PC-3 (cell line): ENCODE measurements at regions not wholly inside any gene's neighbourhood (a gene's known extent, or its start where the extent isn't known, plus 50 kb on each side); places are given as distances from the start of the nearest gene placed in this dataset.
A peak's percentile ranks its signal among the peaks of the same experiment; 100 is the strongest.
"Not testable (repeated sequence)": the region's sequence is repeated elsewhere in the genome, so short reads cannot be mapped to it uniquely, and the experiment has no call there.

Source experiments
- ATAC-seq: fragments of 200-7000 bp; cut with Tn5 transposase; 2 replicates; pipeline ENCODE4 v1.9.1; 2020; ENCODE audit warnings: mild to moderate bottlenecking, moderate library complexity
- BruUV-seq: library from RNA; stranded (reverse); fragments of 400-500 nt; replicated peaks from 2 replicates; lab custom pipeline; 2021; lab: Mats Ljungman, UMichigan
- CTCF ChIA-PET: fragments of 300-600 bp; sonication (Branson Sonifier 250); formaldehyde crosslinking; loops from one replicate; lab custom pipeline; 2022; ENCODE audit warnings: antibody characterized with exemption; lab: Charles Lee
- POLR2A ChIA-PET: fragments of 300-600 bp; sonication (Branson Sonifier 250); formaldehyde crosslinking; loops from one replicate; lab custom pipeline; 2022; ENCODE audit warnings: antibody characterized with exemption; ENCODE audit not compliant: unreplicated experiment; lab: Charles Lee
- DNase-seq: peaks from one replicate; pipeline ENCODE4 v3.0.0-alpha.2; 2015
- H2AFZ ChIP-seq: fragments of 300-600 bp; sonication (generic); 2 replicates; pipeline ENCODE4 v1.6.0; 2016; ENCODE audit warnings: antibody characterized with exemption, low read length
- H3F3A ChIP-seq: fragments of 300-600 bp; sonication (generic); one replicate; pipeline ENCODE4 v1.6.0; 2017; ENCODE audit warnings: antibody characterized with exemption, low read length, control low read depth, mild to moderate bottlenecking; ENCODE audit not compliant: unreplicated experiment
- H3K27ac ChIP-seq: fragments of 300-600 bp; sonication (generic); 2 replicates; pipeline ENCODE4 v1.5.1; 2016; ENCODE audit warnings: mild to moderate bottlenecking, low read length
- H3K27me3 ChIP-seq: fragments of 300-600 bp; sonication (generic); 2 replicates; pipeline ENCODE4 v1.6.1; 2016; ENCODE audit warnings: low read length, mixed read lengths
- H3K36me3 ChIP-seq: fragments of 300-600 bp; sonication (generic); 2 replicates; pipeline ENCODE4 v1.6.1; 2016; ENCODE audit warnings: low read depth, mixed run types, low read length, mixed read lengths
- H3K4me1 ChIP-seq: fragments of 300-600 bp; sonication (generic); 2 replicates; pipeline ENCODE4 v1.5.1; 2016; ENCODE audit warnings: low read length; ENCODE audit not compliant: insufficient read depth
- H3K4me2 ChIP-seq: fragments of 300-600 bp; sonication (generic); 2 replicates; pipeline ENCODE4 v1.6.0; 2016; ENCODE audit warnings: low read length
- H3K4me3 ChIP-seq: fragments of 300-600 bp; sonication (generic); 2 replicates; pipeline ENCODE4 v1.5.1; 2016; ENCODE audit warnings: mild to moderate bottlenecking, low read length, mixed read lengths
- H3K79me2 ChIP-seq: fragments of 300-600 bp; sonication (generic); 2 replicates; pipeline ENCODE4 v1.6.1; 2017; ENCODE audit warnings: low read length, mixed read lengths
- H3K9ac ChIP-seq: fragments of 300-600 bp; sonication (generic); 2 replicates; pipeline ENCODE4 v1.6.0; 2016; ENCODE audit warnings: mild to moderate bottlenecking, low read length
- H3K9me2 ChIP-seq: fragments of 300-600 bp; sonication (generic); replicated peaks from 2 replicates; pipeline ENCODE4 v1.6.1; 2016; ENCODE audit warnings: mixed run types, low read length, mixed read lengths
- H3K9me3 ChIP-seq: fragments of 300-600 bp; sonication (generic); 2 replicates; pipeline ENCODE4 v1.6.1; 2016; ENCODE audit warnings: low read length, mixed read lengths
- H4K20me1 ChIP-seq: fragments of 300-600 bp; sonication (generic); 2 replicates; pipeline ENCODE4 v1.6.1; 2016; ENCODE audit warnings: low read length, mixed read lengths
- EZH2 ChIP-seq: fragments of 300-600 bp; sonication (generic); IDR thresholded peaks from one replicate; pipeline ENCODE4 v1.6.1; 2017; ENCODE audit warnings: antibody characterized with exemption, mild to moderate bottlenecking, low read length; ENCODE audit not compliant: unreplicated experiment
- EZH2phosphoT487 ChIP-seq: fragments of 300-600 bp; sonication (generic); IDR thresholded peaks from 2 replicates; pipeline ENCODE4 v1.6.1; 2018; ENCODE audit warnings: mild to moderate bottlenecking, antibody characterized with exemption, low read length, borderline replicate concordance
- intact Hi-C: fragments of 100-400 bp; cut with micrococcal nuclease; formaldehyde crosslinking; loops from 2 replicates; pipeline ENCODE4 v1.9.0; 2023
- TF ChIP-seq, protein P1 (sequence below): fragments of 300-600 bp; sonication (generic); conservative IDR thresholded peaks from 2 replicates; pipeline ENCODE4 v1.5.1; 2017; ENCODE audit warnings: antibody characterized with exemption, low read depth, mild to moderate bottlenecking, low read length

DNA sequence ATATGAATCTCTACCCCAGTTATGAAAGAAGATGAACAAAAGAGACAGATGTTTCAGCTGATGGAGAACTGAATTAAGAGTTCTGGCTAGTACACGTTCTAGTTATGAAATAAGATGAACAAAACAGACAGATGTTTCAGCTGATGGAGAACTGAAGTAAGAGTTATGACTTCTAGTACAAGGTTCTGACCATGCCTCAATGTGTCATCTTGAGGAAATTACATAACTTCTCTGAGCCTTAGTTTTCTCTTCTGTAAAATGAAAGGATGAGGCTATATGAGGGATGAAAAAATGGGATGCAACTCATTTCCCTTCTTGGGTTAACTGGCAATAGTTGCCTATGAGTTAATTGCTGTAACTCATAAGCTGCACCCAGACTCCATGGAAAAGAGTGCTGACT is 92.9 kb upstream of the WDR75 start:
- H3K4me3 ChIP-seq, result no peak overlapping the region
- H3K79me2 ChIP-seq, result no peaks in the 10 kb centered on the region
- H3K4me1 ChIP-seq, result peaks cover 32% of the 10 kb centered on the region
- DNase-seq (no peak), ATAC-seq (no peak)
- no peaks in the 10 kb centered on the region for H3K27me3 ChIP-seq
- H3K9ac ChIP-seq, result peak overlapping the region; percentile 43
- no peak overlapping the region for H2AFZ ChIP-seq
- POLR2A ChIA-PET, result interaction anchor here (1.1 kb wide), 1 partner anchor 92 kb away, joined by 3 read pairs; the partner anchor contains the start of gene WDR75
- H3K9me3 ChIP-seq, result no peaks in the 10 kb centered on the region
- no peaks in the 10 kb centered on the region for H3K36me3 ChIP-seq
- TF ChIP-seq, protein P1, sequence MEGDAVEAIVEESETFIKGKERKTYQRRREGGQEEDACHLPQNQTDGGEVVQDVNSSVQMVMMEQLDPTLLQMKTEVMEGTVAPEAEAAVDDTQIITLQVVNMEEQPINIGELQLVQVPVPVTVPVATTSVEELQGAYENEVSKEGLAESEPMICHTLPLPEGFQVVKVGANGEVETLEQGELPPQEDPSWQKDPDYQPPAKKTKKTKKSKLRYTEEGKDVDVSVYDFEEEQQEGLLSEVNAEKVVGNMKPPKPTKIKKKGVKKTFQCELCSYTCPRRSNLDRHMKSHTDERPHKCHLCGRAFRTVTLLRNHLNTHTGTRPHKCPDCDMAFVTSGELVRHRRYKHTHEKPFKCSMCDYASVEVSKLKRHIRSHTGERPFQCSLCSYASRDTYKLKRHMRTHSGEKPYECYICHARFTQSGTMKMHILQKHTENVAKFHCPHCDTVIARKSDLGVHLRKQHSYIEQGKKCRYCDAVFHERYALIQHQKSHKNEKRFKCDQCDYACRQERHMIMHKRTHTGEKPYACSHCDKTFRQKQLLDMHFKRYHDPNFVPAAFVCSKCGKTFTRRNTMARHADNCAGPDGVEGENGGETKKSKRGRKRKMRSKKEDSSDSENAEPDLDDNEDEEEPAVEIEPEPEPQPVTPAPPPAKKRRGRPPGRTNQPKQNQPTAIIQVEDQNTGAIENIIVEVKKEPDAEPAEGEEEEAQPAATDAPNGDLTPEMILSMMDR, result no peak
- TF ChIP-seq EZH2 (no peak), EZH2phosphoT487 (no peak)
- CTCF ChIA-PET, result interaction anchor here (0.6 kb wide), 1 partner anchor 826 kb away, joined by 3 read pairs; no protein-coding TSS in a partner anchor
- no peaks in the 10 kb centered on the region for H4K20me1 ChIP-seq
- BruUV-seq, result no TSS peak
- H3K4me2 ChIP-seq, result no peak overlapping the region; the same call in 1 of the 2 replicates
- no peaks in the 10 kb centered on the region for H3F3A ChIP-seq
- no peaks in the 10 kb centered on the region for H3K9me2 ChIP-seq
- H3K27ac ChIP-seq, result peak overlapping the region; percentile 79
- intact Hi-C loops, result loop anchor here (5.0 kb wide), 1 partner anchor 126 kb away; no protein-coding TSS in a partner anchor

GRCh38 chr2:189350540-189351209 is 90.6 kb upstream of the WDR75 start:
- Histone ChIP-seq H3K9me2 (no peaks in the 10 kb centered on the region), H3K9ac (no peak overlapping the region), H3K9me3 (no peaks in the 10 kb centered on the region), H3K36me3 (no peaks in the 10 kb centered on the region), H3K4me1 (peaks cover 32% of the 10 kb centered on the region), H3K27me3 (no peaks in the 10 kb centered on the region), H3F3A (no peaks in the 10 kb centered on the region), H3K4me3 (no peak overlapping the region), H3K4me2 (no peak overlapping the region), H2AFZ (0 out of 2 replicates have a peak overlapping the region, but pooled peaks have one; percentile 17), H3K79me2 (no peaks in the 10 kb centered on the region), H3K27ac (peak overlapping the region; percentile 28), H4K20me1 (no peaks in the 10 kb centered on the region)
- intact Hi-C loops, result no loop called here
- POLR2A ChIA-PET, result no interaction called here
- CTCF ChIA-PET, result no interaction called here
- peak; percentile 69 for DNase-seq
- no peak for TF ChIP-seq EZH2
- TF ChIP-seq EZH2phosphoT487, result no peak
- TF ChIP-seq, protein P1, result no peak
- no TSS peak for BruUV-seq
- ATAC-seq, result peak; percentile 67

GRCh38 chr2:189351933-189352332 is 89.3 kb upstream of the WDR75 start:
- H3F3A ChIP-seq, DNase-seq, H3K4me2 ChIP-seq, H4K20me1 ChIP-seq, H3K36me3 ChIP-seq, H2AFZ ChIP-seq, H3K9me3 ChIP-seq, ATAC-seq, H3K79me2 ChIP-seq, POLR2A ChIA-PET, H3K27ac ChIP-seq, BruUV-seq, H3K27me3 ChIP-seq, intact Hi-C loops, CTCF ChIA-PET, H3K4me3 ChIP-seq, H3K9ac ChIP-seq, H3K9me2 ChIP-seq: not testable (repeated sequence)
- H3K4me1 ChIP-seq, result peaks cover 27% of the 10 kb centered on the region

DNA sequence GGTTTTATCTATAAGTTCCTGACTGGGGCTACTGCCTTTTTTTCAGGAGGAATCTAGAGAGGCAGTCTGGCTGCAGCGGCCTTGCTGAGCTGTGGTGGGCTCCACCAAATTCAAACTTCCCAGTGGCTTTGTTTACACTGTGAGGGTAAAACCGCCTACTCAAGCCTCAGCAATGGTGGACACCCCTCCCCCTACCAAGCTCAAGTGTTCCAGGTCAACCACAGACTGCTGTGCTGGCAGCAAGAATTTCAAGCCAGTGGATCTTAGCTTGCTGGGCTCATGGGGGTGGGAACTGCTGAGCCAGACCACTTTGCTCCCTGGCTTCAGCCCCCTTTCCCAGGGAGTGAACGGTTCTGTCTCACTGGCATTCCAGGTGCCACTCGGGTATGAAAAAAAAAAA is 83.9 kb upstream of the WDR75 start:
- H3K9me2 ChIP-seq, POLR2A ChIA-PET, H3K9me3 ChIP-seq, H3K27ac ChIP-seq, CTCF ChIA-PET, H3K27me3 ChIP-seq, H3K9ac ChIP-seq, H3K79me2 ChIP-seq, H3K36me3 ChIP-seq, H4K20me1 ChIP-seq, H3F3A ChIP-seq, H2AFZ ChIP-seq, H3K4me3 ChIP-seq, ATAC-seq, BruUV-seq, intact Hi-C loops, H3K4me2 ChIP-seq, DNase-seq, H3K4me1 ChIP-seq: not testable (repeated sequence)
